WI38 (cell line): ENCODE measurements at regions not wholly inside any gene's neighbourhood (a gene's known extent, or its start where the extent isn't known, plus 50 kb on each side); places are given as distances from the start of the nearest gene placed in this dataset.

ENCODE experiments used
- H3K4me3 ChIP-seq: 2 replicates; pipeline ENCODE4 v1.5.1; 2011; ENCODE audit warnings: low read depth, mild to moderate bottlenecking, control low read depth, low read length
- TF ChIP-seq, protein P1 (sequence below): IDR thresholded peaks from 2 replicates; pipeline ENCODE4 v1.5.1; 2012; ENCODE audit warnings: low read depth, mild to moderate bottlenecking, control low read depth, low read length

DNA sequence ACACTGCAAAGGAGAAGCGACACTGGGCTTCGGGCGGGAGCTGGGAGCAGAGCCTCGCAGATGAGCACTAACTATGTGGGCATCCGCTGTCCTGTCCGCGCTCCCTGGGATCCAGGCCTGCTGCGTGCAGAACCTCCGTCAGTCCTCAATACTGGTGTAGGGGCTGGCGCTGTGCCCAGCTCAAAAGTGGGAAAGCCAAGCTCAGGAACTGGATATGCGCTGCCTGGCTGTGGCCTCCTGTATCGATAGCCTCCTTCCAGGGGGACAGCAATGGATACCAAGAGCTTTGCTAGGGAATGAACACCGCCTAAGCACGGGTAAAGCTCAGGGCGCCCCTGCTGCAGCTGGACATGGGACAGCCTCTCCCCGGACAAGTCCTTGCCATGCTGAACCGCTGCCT is 270.4 kb downstream of the NSG2 start:
- no peak overlapping the region for H3K4me3 ChIP-seq
- TF ChIP-seq, protein P1, sequence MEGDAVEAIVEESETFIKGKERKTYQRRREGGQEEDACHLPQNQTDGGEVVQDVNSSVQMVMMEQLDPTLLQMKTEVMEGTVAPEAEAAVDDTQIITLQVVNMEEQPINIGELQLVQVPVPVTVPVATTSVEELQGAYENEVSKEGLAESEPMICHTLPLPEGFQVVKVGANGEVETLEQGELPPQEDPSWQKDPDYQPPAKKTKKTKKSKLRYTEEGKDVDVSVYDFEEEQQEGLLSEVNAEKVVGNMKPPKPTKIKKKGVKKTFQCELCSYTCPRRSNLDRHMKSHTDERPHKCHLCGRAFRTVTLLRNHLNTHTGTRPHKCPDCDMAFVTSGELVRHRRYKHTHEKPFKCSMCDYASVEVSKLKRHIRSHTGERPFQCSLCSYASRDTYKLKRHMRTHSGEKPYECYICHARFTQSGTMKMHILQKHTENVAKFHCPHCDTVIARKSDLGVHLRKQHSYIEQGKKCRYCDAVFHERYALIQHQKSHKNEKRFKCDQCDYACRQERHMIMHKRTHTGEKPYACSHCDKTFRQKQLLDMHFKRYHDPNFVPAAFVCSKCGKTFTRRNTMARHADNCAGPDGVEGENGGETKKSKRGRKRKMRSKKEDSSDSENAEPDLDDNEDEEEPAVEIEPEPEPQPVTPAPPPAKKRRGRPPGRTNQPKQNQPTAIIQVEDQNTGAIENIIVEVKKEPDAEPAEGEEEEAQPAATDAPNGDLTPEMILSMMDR = no peak

DNA sequence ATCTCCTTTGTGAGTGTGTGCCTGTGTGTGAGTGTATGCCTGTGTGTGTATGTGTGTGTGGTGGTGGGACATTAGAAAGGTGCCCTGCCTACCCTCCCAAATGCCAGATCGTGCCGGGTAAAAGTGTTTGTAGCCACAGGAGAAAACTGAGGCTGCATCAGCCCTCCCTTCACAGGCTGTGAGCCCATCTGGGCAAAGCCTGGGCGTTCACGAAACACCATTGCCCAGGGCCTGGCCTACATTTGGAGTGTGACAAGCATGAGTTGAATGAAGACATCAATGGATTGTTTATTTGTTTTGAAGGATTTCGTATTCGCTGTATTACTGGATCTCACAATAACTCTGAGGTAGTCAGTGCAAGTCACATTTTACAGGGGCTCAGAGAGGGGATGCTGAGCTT is 270.8 kb downstream of the NSG2 start:
- no peak overlapping the region for H3K4me3 ChIP-seq
- TF ChIP-seq, protein P1 = no peak

DNA sequence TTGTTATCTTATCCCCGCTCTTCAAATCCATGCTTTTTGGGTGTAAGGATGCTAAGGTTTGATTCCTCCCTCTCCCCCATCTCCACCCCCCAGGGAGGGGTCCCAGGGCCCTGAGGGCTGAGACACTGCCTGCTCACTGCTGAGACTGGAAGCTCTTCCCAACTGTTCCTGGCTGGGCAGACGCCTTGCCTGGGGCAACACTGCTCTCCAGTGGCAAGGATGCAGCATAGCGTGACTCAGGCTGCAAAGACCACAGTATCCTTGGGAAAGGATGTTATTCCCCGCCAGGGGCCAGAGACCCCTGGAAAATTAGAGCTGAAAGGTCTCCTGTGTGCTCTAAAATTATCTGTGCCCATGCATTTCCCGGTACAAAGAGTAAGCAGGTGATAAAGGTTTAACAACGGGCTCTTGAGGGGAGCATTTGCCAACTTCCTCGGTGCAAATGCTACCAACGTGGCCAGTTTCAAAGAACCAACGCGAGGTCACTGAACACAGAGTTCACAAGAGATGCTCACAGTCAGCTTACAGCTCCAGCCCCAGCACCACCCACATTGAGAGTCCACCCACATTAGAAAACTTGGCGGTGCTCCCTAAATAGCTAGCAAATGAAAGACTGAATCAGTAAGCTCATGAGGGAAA is 271.9 kb downstream of the NSG2 start:
- TF ChIP-seq, protein P1 = peak; percentile 96
- H3K4me3 ChIP-seq = no peak overlapping the region

DNA sequence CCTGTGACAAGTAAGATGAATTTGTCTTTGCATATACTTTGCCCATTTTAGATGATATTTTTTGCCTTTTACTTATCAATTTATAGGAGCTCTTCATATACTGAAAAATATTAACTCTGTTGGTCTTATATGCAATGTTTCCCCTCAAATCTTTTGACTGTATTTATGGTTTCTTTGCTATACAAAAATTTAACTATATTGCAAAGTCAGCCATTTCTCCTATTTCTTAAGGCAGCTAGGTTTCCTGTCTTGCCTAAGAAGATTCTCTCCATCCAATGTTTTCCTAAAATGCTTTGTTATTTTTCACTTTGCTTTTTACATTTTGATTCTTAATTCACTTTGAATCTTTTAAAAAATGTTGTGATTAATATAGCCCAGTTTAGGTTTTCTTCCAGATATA is 273.1 kb downstream of the NSG2 start:
- no peak overlapping the region for H3K4me3 ChIP-seq
- TF ChIP-seq, protein P1 = no peak

DNA sequence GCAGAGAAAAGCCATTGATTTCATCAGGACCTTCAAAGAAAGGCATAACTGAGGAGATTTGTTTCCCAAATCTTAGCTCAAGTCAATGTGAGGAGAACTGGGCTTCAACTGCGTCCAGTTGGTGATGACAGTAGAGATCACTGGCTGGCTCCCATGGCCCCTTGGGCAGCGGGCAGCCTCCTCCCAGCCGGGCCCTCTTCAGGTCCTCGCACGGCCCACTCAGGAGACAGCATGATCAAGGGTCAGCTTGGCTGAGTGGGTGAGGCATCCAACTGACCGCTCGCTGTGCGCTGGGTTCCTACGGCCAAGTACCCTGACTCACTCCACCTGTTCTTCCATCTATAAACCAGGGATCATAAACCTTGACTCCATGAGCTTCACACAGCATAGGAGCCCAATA is 274.0 kb downstream of the NSG2 start:
- no peak overlapping the region for H3K4me3 ChIP-seq
- TF ChIP-seq, protein P1 = no peak

DNA sequence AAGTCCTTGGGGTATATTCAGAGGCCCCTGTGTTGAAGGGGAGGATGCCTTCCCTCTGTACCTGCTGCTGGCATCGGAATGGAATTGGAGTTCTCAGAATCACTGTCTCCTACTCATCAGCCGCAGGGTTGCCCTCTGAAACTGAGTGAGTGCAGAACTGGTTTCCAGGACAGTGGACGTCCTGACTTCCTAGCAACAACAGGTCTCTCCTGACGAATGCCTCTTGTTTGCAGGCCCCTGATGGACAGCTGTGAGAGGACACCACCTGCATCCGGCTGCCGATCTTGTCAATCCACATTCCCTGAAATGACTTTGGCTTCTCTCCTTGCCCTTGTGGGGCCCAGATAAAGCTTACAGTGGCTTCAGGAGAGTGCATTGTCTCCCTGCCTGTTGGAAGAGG is 274.5 kb downstream of the NSG2 start:
- H3K4me3 ChIP-seq = no peak overlapping the region
- TF ChIP-seq, protein P1 = no peak

DNA sequence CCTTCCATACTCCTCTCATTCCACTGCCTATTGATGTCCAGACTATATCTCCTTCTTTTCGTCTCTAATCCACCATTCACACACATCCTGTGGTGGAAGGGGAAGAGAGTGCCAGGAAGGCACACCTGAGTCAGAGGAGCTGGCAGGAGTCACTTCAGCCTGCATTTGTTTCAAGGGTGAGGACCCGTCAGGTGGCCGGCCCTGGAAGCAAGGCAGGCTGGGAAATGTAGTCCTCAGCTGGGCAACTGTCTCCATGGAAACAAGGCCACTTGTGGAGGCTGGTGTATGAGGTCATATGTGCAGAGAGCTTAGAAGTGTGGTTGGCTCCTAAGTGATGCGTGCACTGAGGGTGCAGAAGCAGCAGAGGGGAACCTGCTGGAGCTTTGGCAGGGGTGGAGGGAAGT is 278.4 kb downstream of the NSG2 start:
- H3K4me3 ChIP-seq = no peak overlapping the region
- TF ChIP-seq, protein P1 = no peak
